ENCODE measurements at regions not wholly inside any gene's neighbourhood (a gene's known extent, or its start where the extent isn't known, plus 50 kb on each side); places are given as distances from the start of the nearest gene placed in this dataset.

GRCh38 chr1:234992065-234992464 is 136.6 kb downstream of the TOMM20 start:
- Histone ChIP-seq H3K27me3 (replicated peaks; ENCODE audit: control insufficient read depth, insufficient read depth, low read length) (no peaks in the 10 kb centered on the region), H3K4me3 (replicated peaks; ENCODE audit: low read depth, low read length) (no peak overlapping the region), H3K36me3 (ENCODE audit: control insufficient read depth, insufficient read depth, low read length) (no peaks in the 10 kb centered on the region)
- DNase-seq (ENCODE audit: extremely low read depth, insufficient read length): no peak
- no peak for TF ChIP-seq CTCF (IDR thresholded peaks at IDR 0.05; ENCODE audit: insufficient read depth, low read length, poor library complexity, severe bottlenecking)

GRCh38 chr1:234990874-234991801 is 137.5 kb downstream of the TOMM20 start:
- TF ChIP-seq CTCF (IDR thresholded peaks at IDR 0.05; ENCODE audit: insufficient read depth, low read length, poor library complexity, severe bottlenecking): no peak
- no peaks in the 10 kb centered on the region for H3K27me3 ChIP-seq (replicated peaks; ENCODE audit: control insufficient read depth, insufficient read depth, low read length)

DNA sequence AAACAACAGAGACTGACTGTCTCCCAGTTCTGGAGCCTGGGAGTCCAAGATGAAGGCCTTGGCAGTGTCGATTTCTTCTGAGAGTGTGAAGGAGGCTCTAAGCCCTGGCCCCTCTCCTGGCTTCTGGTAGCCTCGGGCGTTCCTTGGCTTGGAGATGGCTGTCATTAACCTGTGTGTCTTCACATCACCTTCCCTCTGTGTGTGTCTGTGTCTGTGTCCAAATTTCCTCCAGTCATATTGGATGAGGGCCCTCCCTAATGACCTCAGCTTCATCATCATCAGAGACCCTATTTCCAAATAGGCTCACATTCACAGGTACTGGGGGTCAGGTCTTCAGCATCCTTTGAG is 138.3 kb downstream of the TOMM20 start:
- TF ChIP-seq CTCF (IDR thresholded peaks at IDR 0.05; ENCODE audit: insufficient read depth, low read length, poor library complexity, severe bottlenecking): no peak
- H3K4me3 ChIP-seq (replicated peaks; ENCODE audit: low read depth, low read length): no peak overlapping the region
- no peak for DNase-seq (ENCODE audit: extremely low read depth, insufficient read length)
- no peaks in the 10 kb centered on the region for H3K36me3 ChIP-seq (ENCODE audit: control insufficient read depth, insufficient read depth, low read length)
- no peaks in the 10 kb centered on the region for H3K27me3 ChIP-seq (replicated peaks; ENCODE audit: control insufficient read depth, insufficient read depth, low read length)

More at GRCh38 chr1:234990874-234991801, 137.5 kb downstream of the TOMM20 start:
- no peak for DNase-seq (ENCODE audit: extremely low read depth, insufficient read length)
- H3K36me3 ChIP-seq (ENCODE audit: control insufficient read depth, insufficient read depth, low read length): no peaks in the 10 kb centered on the region
- H3K4me3 ChIP-seq (replicated peaks; ENCODE audit: low read depth, low read length): no peak overlapping the region

DNA sequence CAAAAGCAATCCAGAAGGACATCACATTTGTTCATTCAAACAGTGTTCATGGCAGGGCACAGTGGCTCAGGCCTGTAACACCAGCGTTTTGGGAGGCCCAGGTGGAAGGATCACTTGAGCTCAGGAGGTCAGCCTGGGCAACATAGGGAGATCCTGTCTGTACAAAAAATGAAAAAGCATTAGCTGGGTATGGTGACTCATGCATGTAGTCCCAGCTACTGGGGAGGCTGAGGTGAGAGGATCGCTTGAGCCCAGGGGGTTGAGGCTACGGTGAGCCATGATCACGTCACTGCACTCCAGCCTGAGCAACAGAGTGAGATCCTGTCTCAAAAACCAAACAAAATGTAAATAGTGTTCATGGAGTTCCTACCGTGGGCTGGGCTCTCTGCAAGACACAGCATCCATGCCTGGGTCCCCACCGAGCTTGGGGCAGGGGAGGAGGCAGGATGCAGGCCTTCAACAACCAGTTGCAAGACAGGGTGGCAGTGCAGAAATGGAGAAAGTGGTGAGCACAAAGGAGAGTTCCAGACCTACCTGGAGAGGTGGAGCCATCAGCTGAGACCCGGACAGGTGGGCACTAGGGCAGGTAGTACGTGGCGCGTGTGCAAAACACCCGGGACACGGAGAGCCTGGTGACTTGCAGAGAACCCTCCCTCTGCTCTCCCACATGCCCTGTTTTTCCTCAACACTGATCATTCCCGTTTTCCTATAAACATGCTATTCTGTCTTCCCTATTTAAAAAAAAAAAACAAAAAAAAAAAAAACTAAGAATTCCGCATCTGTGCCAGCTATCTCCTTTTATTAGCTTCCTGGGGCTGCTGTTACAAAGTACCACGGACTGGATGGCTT is 138.9 kb downstream of the TOMM20 start:
- no peak for DNase-seq (ENCODE audit: extremely low read depth, insufficient read length)
- no peak overlapping the region for H3K4me3 ChIP-seq (replicated peaks; ENCODE audit: low read depth, low read length)
- no peaks in the 10 kb centered on the region for H3K36me3 ChIP-seq (ENCODE audit: control insufficient read depth, insufficient read depth, low read length)
- H3K27me3 ChIP-seq (replicated peaks; ENCODE audit: control insufficient read depth, insufficient read depth, low read length): no peaks in the 10 kb centered on the region
- TF ChIP-seq CTCF (IDR thresholded peaks at IDR 0.05; ENCODE audit: insufficient read depth, low read length, poor library complexity, severe bottlenecking): no peak

GRCh38 chr1:234989019-234989418 is 139.6 kb downstream of the TOMM20 start:
- H3K27me3 ChIP-seq (replicated peaks; ENCODE audit: control insufficient read depth, insufficient read depth, low read length): no peaks in the 10 kb centered on the region
- no peaks in the 10 kb centered on the region for H3K36me3 ChIP-seq (ENCODE audit: control insufficient read depth, insufficient read depth, low read length)
- no peak for TF ChIP-seq CTCF (IDR thresholded peaks at IDR 0.05; ENCODE audit: insufficient read depth, low read length, poor library complexity, severe bottlenecking)

More at GRCh38 chr1:234989019-234989418, 139.6 kb downstream of the TOMM20 start:
- DNase-seq (ENCODE audit: extremely low read depth, insufficient read length): no peak
- no peak overlapping the region for H3K4me3 ChIP-seq (replicated peaks; ENCODE audit: low read depth, low read length)

Measured in GM06990 (cell line).